SU-DHL-6 (cell line): ENCODE measurements at regions not wholly inside any gene's neighbourhood (a gene's known extent, or its start where the extent isn't known, plus 50 kb on each side); places are given as distances from the start of the nearest gene placed in this dataset.

ENCODE experiments used
- EZH2phosphoT487 ChIP-seq: fragments of 200-600 bp; sonication (generic), shearing (Covaris generic); conservative IDR thresholded peaks from 2 replicates; pipeline ENCODE4 v1.6.1; 2018; ENCODE audit warnings: mild to moderate bottlenecking, antibody characterized with exemption, low read length, moderate library complexity, mixed read lengths
- TF ChIP-seq, protein P1 (sequence below): fragments of 200-600 bp; sonication (generic); IDR thresholded peaks from one replicate; pipeline ENCODE4 v1.5.1; 2017; ENCODE audit warnings: antibody characterized with exemption, mild to moderate bottlenecking, low read length, moderate library complexity; ENCODE audit not compliant: insufficient read depth, poor library complexity, severe bottlenecking

DNA sequence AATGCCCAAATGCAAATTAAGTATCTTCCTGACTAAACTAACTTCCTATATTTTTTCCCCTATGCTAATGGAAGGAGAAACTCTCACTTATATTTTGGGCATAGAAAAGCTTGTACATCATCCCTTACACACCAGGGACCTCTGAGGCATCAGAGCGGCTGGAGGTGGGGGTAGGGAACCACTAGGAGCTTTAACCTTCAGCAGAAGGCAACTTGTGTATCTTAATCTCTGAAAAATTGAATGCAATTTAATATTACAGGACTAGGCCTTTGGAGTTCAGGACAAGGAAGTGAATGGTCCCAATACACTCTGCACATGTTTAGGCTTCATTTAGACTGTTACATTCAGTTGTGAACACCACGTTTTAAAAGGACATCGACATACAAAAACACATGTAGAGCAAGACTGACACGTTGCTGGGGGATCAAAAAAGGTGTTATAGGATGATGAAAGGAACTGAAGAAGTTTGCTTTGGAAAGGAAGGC lies 85.9 kb downstream of the NAV1 start:
- TF ChIP-seq, protein P1, sequence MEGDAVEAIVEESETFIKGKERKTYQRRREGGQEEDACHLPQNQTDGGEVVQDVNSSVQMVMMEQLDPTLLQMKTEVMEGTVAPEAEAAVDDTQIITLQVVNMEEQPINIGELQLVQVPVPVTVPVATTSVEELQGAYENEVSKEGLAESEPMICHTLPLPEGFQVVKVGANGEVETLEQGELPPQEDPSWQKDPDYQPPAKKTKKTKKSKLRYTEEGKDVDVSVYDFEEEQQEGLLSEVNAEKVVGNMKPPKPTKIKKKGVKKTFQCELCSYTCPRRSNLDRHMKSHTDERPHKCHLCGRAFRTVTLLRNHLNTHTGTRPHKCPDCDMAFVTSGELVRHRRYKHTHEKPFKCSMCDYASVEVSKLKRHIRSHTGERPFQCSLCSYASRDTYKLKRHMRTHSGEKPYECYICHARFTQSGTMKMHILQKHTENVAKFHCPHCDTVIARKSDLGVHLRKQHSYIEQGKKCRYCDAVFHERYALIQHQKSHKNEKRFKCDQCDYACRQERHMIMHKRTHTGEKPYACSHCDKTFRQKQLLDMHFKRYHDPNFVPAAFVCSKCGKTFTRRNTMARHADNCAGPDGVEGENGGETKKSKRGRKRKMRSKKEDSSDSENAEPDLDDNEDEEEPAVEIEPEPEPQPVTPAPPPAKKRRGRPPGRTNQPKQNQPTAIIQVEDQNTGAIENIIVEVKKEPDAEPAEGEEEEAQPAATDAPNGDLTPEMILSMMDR: no peak
- no peak for TF ChIP-seq EZH2phosphoT487
